ENCODE measurements at regions not wholly inside any gene's neighbourhood (a gene's known extent, or its start where the extent isn't known, plus 50 kb on each side); places are given as distances from the start of the nearest gene placed in this dataset.
"Not testable (repeated sequence)": the region's sequence is repeated elsewhere in the genome, so short reads cannot be mapped to it uniquely, and the experiment has no call there.

GRCh38 chr12:46518729-46519128 lies 146.2 kb upstream of the SLC38A2 start:
- no peak for DNase-seq (ENCODE audit: low read depth in 2 of 2)

GRCh38 chr12:46518169-46518568 lies 145.6 kb upstream of the SLC38A2 start:
- no peak for DNase-seq (ENCODE audit: low read depth in 2 of 2)

GRCh38 chr12:46517579-46517962 lies 145.0 kb upstream of the SLC38A2 start:
- no peak for DNase-seq (ENCODE audit: low read depth in 2 of 2)

GRCh38 chr12:46516933-46517578 lies 144.5 kb upstream of the SLC38A2 start:
- DNase-seq (ENCODE audit: low read depth in 2 of 2): no peak

- no peak for DNase-seq (ENCODE audit: low read depth in 2 of 2)
Observed at GRCh38 chr12:46516238-46516932, 143.8 kb upstream of the SLC38A2 start.

GRCh38 chr12:46515829-46516228 lies 143.3 kb upstream of the SLC38A2 start:
- DNase-seq (ENCODE audit: low read depth in 2 of 2): no peak

- DNase-seq (ENCODE audit: low read depth in 2 of 2): no peak
Observed at GRCh38 chr12:46514886-46515285, 142.3 kb upstream of the SLC38A2 start.

GRCh38 chr12:46510257-46510656 lies 137.7 kb upstream of the SLC38A2 start:
- not testable (repeated sequence) for DNase-seq (ENCODE audit: low read depth in 2 of 2)

GRCh38 chr12:46509135-46509534 lies 136.6 kb upstream of the SLC38A2 start:
- no peak for DNase-seq (ENCODE audit: low read depth in 2 of 2)

GRCh38 chr12:46508651-46509050 lies 136.1 kb upstream of the SLC38A2 start:
- DNase-seq (ENCODE audit: low read depth in 2 of 2): no peak

- DNase-seq (ENCODE audit: low read depth in 2 of 2): no peak
Observed at GRCh38 chr12:46507766-46508165, 135.2 kb upstream of the SLC38A2 start.

- no peak for DNase-seq (ENCODE audit: low read depth in 2 of 2)
Observed at GRCh38 chr12:46506961-46507360, 134.4 kb upstream of the SLC38A2 start.

GRCh38 chr12:46506198-46506597 lies 133.6 kb upstream of the SLC38A2 start:
- no peak for DNase-seq (ENCODE audit: low read depth in 2 of 2)

- DNase-seq (ENCODE audit: low read depth in 2 of 2): no peak
Observed at GRCh38 chr12:46504494-46504893, 131.9 kb upstream of the SLC38A2 start.

GRCh38 chr12:46503637-46504175 lies 131.1 kb upstream of the SLC38A2 start:
- no peak for DNase-seq (ENCODE audit: low read depth in 2 of 2)

- DNase-seq (ENCODE audit: low read depth in 2 of 2): no peak
Observed at GRCh38 chr12:46500673-46501072, 128.1 kb upstream of the SLC38A2 start.

- no peak for DNase-seq (ENCODE audit: low read depth in 2 of 2)
Observed at GRCh38 chr12:46499901-46500300, 127.3 kb upstream of the SLC38A2 start.

GRCh38 chr12:46499226-46499625 lies 126.7 kb upstream of the SLC38A2 start:
- DNase-seq (ENCODE audit: low read depth in 2 of 2): no peak

- DNase-seq (ENCODE audit: low read depth in 2 of 2): no peak
Observed at GRCh38 chr12:46497739-46498138, 125.2 kb upstream of the SLC38A2 start.

- DNase-seq (ENCODE audit: low read depth in 2 of 2): no peak
Observed at GRCh38 chr12:46494424-46494823, 121.9 kb upstream of the SLC38A2 start.

- no peak for DNase-seq (ENCODE audit: low read depth in 2 of 2)
Observed at GRCh38 chr12:46493834-46494181, 121.2 kb upstream of the SLC38A2 start.

GRCh38 chr12:46493150-46493833 lies 120.7 kb upstream of the SLC38A2 start:
- no peak for DNase-seq (ENCODE audit: low read depth in 2 of 2)
